T-helper 2 cell treated with Interferon-gamma antibody and Interleukin-4, amounts not matched to agents 5 μg/mL and 100 μg/mL, for 36 hours (primary cell): ENCODE measurements at regions not wholly inside any gene's neighbourhood (a gene's known extent, or its start where the extent isn't known, plus 50 kb on each side); places are given as distances from the start of the nearest gene placed in this dataset.

Source experiments
- DNase-seq: peaks from one replicate; pipeline ENCODE4 v3.0.0; 2021; ENCODE audit warnings: low spot score
- H3K27ac Mint-ChIP-seq: one replicate; pipeline ENCODE4 v1.8.0; 2021; ENCODE audit warnings: mild to moderate bottlenecking, mixed read lengths
- H3K27me3 Mint-ChIP-seq: one replicate; pipeline ENCODE4 v1.8.0; 2021; ENCODE audit warnings: low read depth, mixed read lengths
- H3K36me3 Mint-ChIP-seq: one replicate; pipeline ENCODE4 v1.8.0; 2021; ENCODE audit warnings: low read depth, mixed read lengths
- H3K4me1 Mint-ChIP-seq: one replicate; pipeline ENCODE4 v1.8.0; 2021; ENCODE audit warnings: low read depth, mixed read lengths
- H3K4me3 Mint-ChIP-seq: one replicate; pipeline ENCODE4 v1.8.0; 2022; ENCODE audit warnings: mild to moderate bottlenecking, moderate library complexity, mixed read lengths
- H3K9me3 Mint-ChIP-seq: one replicate; pipeline ENCODE4 v1.8.0; 2021; ENCODE audit warnings: mixed read lengths

- Mint-ChIP-seq H3K27ac (no peak overlapping the region), H3K27me3 (peaks cover 4% of the 10 kb centered on the region), H3K4me1 (no peaks in the 10 kb centered on the region), H3K36me3 (no peaks in the 10 kb centered on the region), H3K9me3 (no peaks in the 10 kb centered on the region), H3K4me3 (no peak overlapping the region)
- no peak for DNase-seq
Observed at GRCh38 chr3:5431811-5432378, 244.4 kb downstream of the EDEM1 start.

DNA sequence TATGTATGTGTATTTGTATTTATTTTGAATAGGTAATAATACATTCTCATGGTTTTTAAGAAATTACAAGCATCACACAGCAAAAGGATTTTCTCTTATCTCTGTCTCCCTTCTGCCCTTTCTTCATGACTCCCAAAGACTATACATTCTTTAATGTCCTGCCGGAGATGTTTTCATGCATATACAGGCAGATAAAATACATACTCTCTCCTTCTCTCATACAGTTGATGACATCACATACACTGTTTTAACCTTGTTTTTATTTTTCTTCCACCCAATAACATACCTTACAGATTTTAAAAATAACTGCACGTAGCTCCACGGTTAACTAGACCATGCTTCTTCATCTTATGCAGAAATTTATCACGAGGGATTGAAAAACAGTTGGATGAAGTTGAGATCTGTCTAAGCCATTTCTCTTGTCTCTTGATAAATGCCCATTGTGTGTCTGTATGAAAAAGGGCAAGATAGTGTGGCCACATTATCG is 249.8 kb downstream of the EDEM1 start:
- Mint-ChIP-seq H3K27ac (no peak overlapping the region), H3K36me3 (no peaks in the 10 kb centered on the region), H3K9me3 (no peaks in the 10 kb centered on the region), H3K4me1 (no peaks in the 10 kb centered on the region), H3K4me3 (no peak overlapping the region), H3K27me3 (no peaks in the 10 kb centered on the region)
- no peak for DNase-seq

DNA sequence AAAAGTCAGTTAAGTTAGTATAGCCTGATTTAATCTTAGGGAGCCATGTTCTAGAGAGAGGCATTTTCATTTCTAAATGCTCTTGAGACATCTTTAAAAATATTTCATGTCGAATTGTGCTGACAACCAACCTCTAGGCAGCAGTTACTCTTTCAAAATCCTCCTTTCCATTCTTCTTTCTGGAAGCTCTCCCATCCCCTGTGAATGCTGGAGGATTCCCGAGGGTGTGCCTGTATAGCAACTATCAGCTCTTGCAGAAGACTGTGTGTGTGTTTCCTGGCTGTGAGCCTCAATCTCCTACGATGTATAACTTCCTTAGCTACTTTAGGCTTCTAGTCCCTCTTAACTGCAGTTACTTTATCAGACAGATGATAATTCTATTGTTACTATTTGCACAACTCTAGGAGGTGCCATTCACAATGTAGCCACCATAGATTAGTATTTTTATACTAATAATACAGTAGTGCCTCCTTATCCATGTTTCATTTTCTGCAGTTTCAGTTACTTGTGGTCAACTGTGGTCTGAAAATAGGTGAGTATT is 250.3 kb downstream of the EDEM1 start:
- no peak for DNase-seq
- Mint-ChIP-seq H3K27ac (no peak overlapping the region), H3K4me3 (no peak overlapping the region), H3K36me3 (no peaks in the 10 kb centered on the region), H3K4me1 (no peaks in the 10 kb centered on the region), H3K27me3 (no peaks in the 10 kb centered on the region), H3K9me3 (no peaks in the 10 kb centered on the region)

DNA sequence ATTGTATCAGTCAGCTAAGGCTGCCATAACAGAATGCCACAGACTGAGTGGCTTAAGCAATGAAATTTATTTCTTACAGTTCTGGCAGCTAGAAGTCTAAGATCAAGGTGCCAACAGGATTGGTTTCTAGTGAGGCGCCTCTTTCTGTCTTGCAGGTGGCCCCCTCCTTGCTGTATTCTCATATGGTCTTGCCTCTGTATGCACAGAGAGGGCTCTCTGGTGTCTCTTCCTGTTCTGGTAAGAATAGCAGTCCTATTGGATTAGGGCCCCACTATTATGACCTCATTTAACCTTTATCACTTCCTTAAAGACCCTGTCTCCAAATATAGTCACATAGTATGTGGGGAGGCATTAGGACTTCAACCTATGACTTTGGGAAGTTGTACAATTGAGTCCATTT is 253.9 kb downstream of the EDEM1 start:
- Mint-ChIP-seq H3K9me3 (no peaks in the 10 kb centered on the region), H3K4me1 (no peaks in the 10 kb centered on the region), H3K4me3 (no peak overlapping the region), H3K27ac (no peak overlapping the region), H3K27me3 (no peaks in the 10 kb centered on the region), H3K36me3 (no peaks in the 10 kb centered on the region)
- no peak for DNase-seq

GRCh38 chr3:5442106-5442785 is 254.7 kb downstream of the EDEM1 start:
- Mint-ChIP-seq H3K4me1 (no peaks in the 10 kb centered on the region), H3K9me3 (no peaks in the 10 kb centered on the region), H3K4me3 (no peak overlapping the region), H3K27ac (no peak overlapping the region), H3K36me3 (no peaks in the 10 kb centered on the region), H3K27me3 (no peaks in the 10 kb centered on the region)
- DNase-seq = no peak

DNA sequence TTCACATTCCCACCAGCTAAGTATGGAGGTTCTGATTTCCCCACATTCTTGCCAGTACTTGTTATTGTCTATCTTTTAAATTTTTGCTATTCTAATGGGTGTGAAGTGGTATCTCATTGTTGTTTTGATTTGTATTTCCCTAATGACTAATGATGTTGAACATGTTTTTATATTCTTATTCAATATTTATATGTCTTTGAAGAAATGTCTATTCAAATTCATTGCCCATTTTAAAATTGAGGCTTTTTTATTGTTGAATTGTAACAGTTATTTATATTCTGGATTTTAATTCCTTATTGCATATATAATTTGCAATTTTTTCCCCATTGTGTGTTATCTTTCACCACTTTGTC is 255.3 kb downstream of the EDEM1 start:
- no peak overlapping the region for H3K4me3 Mint-ChIP-seq
- no peaks in the 10 kb centered on the region for H3K36me3 Mint-ChIP-seq
- no peaks in the 10 kb centered on the region for H3K9me3 Mint-ChIP-seq
- H3K27ac Mint-ChIP-seq = no peak overlapping the region
- H3K4me1 Mint-ChIP-seq = no peaks in the 10 kb centered on the region
- no peak for DNase-seq
- no peaks in the 10 kb centered on the region for H3K27me3 Mint-ChIP-seq

GRCh38 chr3:5444253-5444652 is 256.7 kb downstream of the EDEM1 start:
- Mint-ChIP-seq H3K27me3 (no peaks in the 10 kb centered on the region), H3K27ac (no peak overlapping the region)

GRCh38 chr3:5445676-5446201 is 258.2 kb downstream of the EDEM1 start:
- no peaks in the 10 kb centered on the region for H3K27me3 Mint-ChIP-seq
- H3K9me3 Mint-ChIP-seq = no peaks in the 10 kb centered on the region
- no peak for DNase-seq
- H3K4me1 Mint-ChIP-seq = no peaks in the 10 kb centered on the region
- H3K36me3 Mint-ChIP-seq = no peaks in the 10 kb centered on the region
- no peak overlapping the region for H3K27ac Mint-ChIP-seq
- H3K4me3 Mint-ChIP-seq = no peak overlapping the region

More at GRCh38 chr3:5444253-5444652, 256.7 kb downstream of the EDEM1 start:
- Mint-ChIP-seq H3K4me1 (no peaks in the 10 kb centered on the region), H3K4me3 (no peak overlapping the region), H3K36me3 (no peaks in the 10 kb centered on the region), H3K9me3 (no peaks in the 10 kb centered on the region)
- no peak for DNase-seq

DNA sequence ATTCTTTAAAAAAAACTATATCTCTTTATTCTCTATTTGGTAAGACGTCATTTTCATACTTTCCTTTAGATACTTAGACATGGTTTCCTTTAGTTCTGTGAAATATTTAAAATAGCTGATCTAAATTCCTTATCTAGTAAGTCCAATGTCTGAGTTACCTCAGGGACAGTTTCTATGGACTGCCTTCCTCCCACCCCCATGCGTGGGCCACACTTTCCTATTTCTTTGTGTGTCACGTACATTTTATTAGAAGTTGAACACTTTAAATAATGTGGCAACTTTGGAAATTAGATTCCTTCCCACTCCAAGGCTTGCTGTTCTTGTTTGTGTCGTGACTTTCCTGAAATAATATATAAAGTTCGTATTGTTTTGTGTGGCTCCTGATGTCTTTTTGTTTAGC is 260.7 kb downstream of the EDEM1 start:
- Mint-ChIP-seq H3K9me3 (no peaks in the 10 kb centered on the region), H3K36me3 (no peaks in the 10 kb centered on the region), H3K4me3 (no peak overlapping the region), H3K27me3 (no peaks in the 10 kb centered on the region), H3K4me1 (no peaks in the 10 kb centered on the region), H3K27ac (no peak overlapping the region)
- no peak for DNase-seq

- H3K4me3 Mint-ChIP-seq = no peak overlapping the region
- no peaks in the 10 kb centered on the region for H3K27me3 Mint-ChIP-seq
- DNase-seq = no peak
- no peak overlapping the region for H3K27ac Mint-ChIP-seq
- H3K36me3 Mint-ChIP-seq = no peaks in the 10 kb centered on the region
- H3K4me1 Mint-ChIP-seq = no peaks in the 10 kb centered on the region
- no peaks in the 10 kb centered on the region for H3K9me3 Mint-ChIP-seq
Observed at GRCh38 chr3:5448816-5449215, 261.3 kb downstream of the EDEM1 start.

- no peaks in the 10 kb centered on the region for H3K27me3 Mint-ChIP-seq
- no peaks in the 10 kb centered on the region for H3K9me3 Mint-ChIP-seq
- no peak overlapping the region for H3K4me3 Mint-ChIP-seq
- H3K27ac Mint-ChIP-seq = no peak overlapping the region
- H3K36me3 Mint-ChIP-seq = no peaks in the 10 kb centered on the region
- H3K4me1 Mint-ChIP-seq = no peaks in the 10 kb centered on the region
- no peak for DNase-seq
Observed at GRCh38 chr3:5456199-5456598, 268.7 kb downstream of the EDEM1 start.

- no peak for DNase-seq
- Mint-ChIP-seq H3K9me3 (no peaks in the 10 kb centered on the region), H3K4me3 (no peak overlapping the region), H3K27ac (no peak overlapping the region), H3K27me3 (no peaks in the 10 kb centered on the region), H3K36me3 (no peaks in the 10 kb centered on the region), H3K4me1 (no peaks in the 10 kb centered on the region)
Observed at GRCh38 chr3:5458526-5458925, 271.0 kb downstream of the EDEM1 start.

- peaks cover 4% of the 10 kb centered on the region for H3K27me3 Mint-ChIP-seq
- H3K4me3 Mint-ChIP-seq = no peak overlapping the region
- H3K36me3 Mint-ChIP-seq = no peaks in the 10 kb centered on the region
- no peak for DNase-seq
- H3K9me3 Mint-ChIP-seq = no peaks in the 10 kb centered on the region
- no peaks in the 10 kb centered on the region for H3K4me1 Mint-ChIP-seq
- no peak overlapping the region for H3K27ac Mint-ChIP-seq
Observed at GRCh38 chr3:5462086-5462485, 274.6 kb downstream of the EDEM1 start.

DNA sequence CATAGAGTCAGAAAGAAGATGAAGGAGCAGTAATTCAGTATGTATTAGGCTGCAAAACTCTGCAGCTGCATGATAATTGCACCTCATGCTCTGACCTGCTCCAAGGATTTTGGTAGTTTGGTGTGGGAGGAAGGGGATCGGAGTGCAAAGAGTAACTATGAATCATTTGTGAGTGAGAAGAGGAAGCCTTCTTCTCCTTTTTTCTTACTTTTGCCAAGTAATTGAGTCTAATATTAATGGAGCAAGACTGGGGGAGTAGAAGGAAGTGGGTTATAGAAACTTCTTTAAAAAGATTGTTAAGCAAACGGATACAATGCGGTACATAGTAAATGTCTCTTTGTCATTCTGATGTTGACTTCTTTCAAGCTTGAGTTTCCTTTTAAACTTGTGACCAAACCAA is 276.5 kb downstream of the EDEM1 start:
- Mint-ChIP-seq H3K36me3 (no peaks in the 10 kb centered on the region), H3K4me1 (no peaks in the 10 kb centered on the region), H3K27me3 (peaks cover 4% of the 10 kb centered on the region), H3K9me3 (no peaks in the 10 kb centered on the region), H3K4me3 (no peak overlapping the region), H3K27ac (no peak overlapping the region)
- DNase-seq = no peak
